DMS114 treated with DMSO at 0.1 percent for 48 hours (cell line): ENCODE measurements at regions not wholly inside any gene's neighbourhood (a gene's known extent, or its start where the extent isn't known, plus 50 kb on each side); places are given as distances from the start of the nearest gene placed in this dataset.
"Not testable (repeated sequence)": the region's sequence is repeated elsewhere in the genome, so short reads cannot be mapped to it uniquely, and the experiment has no call there.

Experiments
- DNase-seq: peaks from one replicate; lab custom pipeline; 2025; ENCODE audit not compliant: unreplicated experiment; lab: John Stamatoyannopoulos, UW

- no peak for DNase-seq
Measured at GRCh38 chr5:63217422-63217821, 638.8 kb downstream of the LRRC70 start.

GRCh38 chr5:63213256-63213655 lies 634.6 kb downstream of the LRRC70 start:
- no peak for DNase-seq

- no peak for DNase-seq
Measured at GRCh38 chr5:63211448-63212132, 633.0 kb downstream of the LRRC70 start.

GRCh38 chr5:63205976-63206375 lies 627.4 kb downstream of the LRRC70 start:
- DNase-seq: no peak

- DNase-seq: no peak
Measured at GRCh38 chr5:63201738-63202137, 623.1 kb downstream of the LRRC70 start.

- DNase-seq: no peak
Measured at GRCh38 chr5:63194126-63194525, 615.5 kb downstream of the LRRC70 start.

GRCh38 chr5:63180190-63180589 lies 601.6 kb downstream of the LRRC70 start:
- not testable (repeated sequence) for DNase-seq

- DNase-seq: no peak
Measured at GRCh38 chr5:63175850-63176249, 597.2 kb downstream of the LRRC70 start.

- DNase-seq: no peak
Measured at GRCh38 chr5:63170486-63170885, 591.9 kb downstream of the LRRC70 start.

- no peak for DNase-seq
Measured at GRCh38 chr5:63164838-63165535, 586.4 kb downstream of the LRRC70 start.

- no peak for DNase-seq
Measured at GRCh38 chr5:63164339-63164738, 585.7 kb downstream of the LRRC70 start.

- DNase-seq: no peak
Measured at GRCh38 chr5:63155310-63155631, 576.7 kb downstream of the LRRC70 start.

GRCh38 chr5:63154476-63155309 lies 576.1 kb downstream of the LRRC70 start:
- DNase-seq: no peak

- DNase-seq: no peak
Measured at GRCh38 chr5:63152871-63153270, 574.3 kb downstream of the LRRC70 start.

- DNase-seq: no peak
Measured at GRCh38 chr5:63145167-63145566, 566.5 kb downstream of the LRRC70 start.

- no peak for DNase-seq
Measured at GRCh38 chr5:63141591-63141990, 563.0 kb downstream of the LRRC70 start.

- DNase-seq: no peak
Measured at GRCh38 chr5:63135291-63135690, 556.7 kb downstream of the LRRC70 start.

- no peak for DNase-seq
Measured at GRCh38 chr5:63131626-63132285, 553.1 kb downstream of the LRRC70 start.

GRCh38 chr5:63128761-63129160 lies 550.1 kb downstream of the LRRC70 start:
- no peak for DNase-seq

GRCh38 chr5:63128018-63128417 lies 549.4 kb downstream of the LRRC70 start:
- DNase-seq: no peak

- no peak for DNase-seq
Measured at GRCh38 chr5:63127054-63127453, 548.4 kb downstream of the LRRC70 start.
